ENCODE measurements at regions not wholly inside any gene's neighbourhood (a gene's known extent, or its start where the extent isn't known, plus 50 kb on each side); places are given as distances from the start of the nearest gene placed in this dataset.

GRCh38 chr11:19644316-19644715, 68.3 kb upstream of the NAV2 start:
- Mint-ChIP-seq H3K9me3 (peaks cover 0 to 5% (median 3%) of the 10 kb centered on the region in 7 donors), H3K4me1 (no peaks in the 10 kb centered on the region), H3K27me3 (peaks cover 13 to 24% (median 14%) of the 10 kb centered on the region in 3 donors), H3K36me3 (no peaks in the 10 kb centered on the region), H3K27ac (no peak overlapping the region), H3K4me3 (no peak overlapping the region)
- ATAC-seq (ENCODE audit: low read depth in 2 of 2) (no peak), DNase-seq (no peak)

GRCh38 chr11:19642185-19643158, 70.2 kb upstream of the NAV2 start:
- DNase-seq (no peak), ATAC-seq (ENCODE audit: low read depth in 2 of 2) (no peak)
- peaks cover 13 to 24% (median 14%) of the 10 kb centered on the region in 3 donors for H3K27me3 Mint-ChIP-seq
- H3K27ac Mint-ChIP-seq: no peak overlapping the region
- no peaks in the 10 kb centered on the region for H3K4me1 Mint-ChIP-seq
- peaks cover 0 to 5% (median 3%) of the 10 kb centered on the region in 7 donors for H3K9me3 Mint-ChIP-seq
- H3K36me3 Mint-ChIP-seq: no peaks in the 10 kb centered on the region
- H3K4me3 Mint-ChIP-seq: peak overlapping the region in 1 of 8 donors; percentile 30

GRCh38 chr11:19639603-19640105, 73.0 kb upstream of the NAV2 start:
- no peak overlapping the region for H3K27ac Mint-ChIP-seq
- no peaks in the 10 kb centered on the region for H3K4me1 Mint-ChIP-seq
- no peak for ATAC-seq (ENCODE audit: low read depth in 2 of 2)

GRCh38 chr11:19635332-19635731, 77.3 kb upstream of the NAV2 start:
- H3K36me3 Mint-ChIP-seq: no peaks in the 10 kb centered on the region
- no peaks in the 10 kb centered on the region for H3K4me1 Mint-ChIP-seq
- no peak overlapping the region for H3K4me3 Mint-ChIP-seq
- H3K9me3 Mint-ChIP-seq: peaks cover 0 to 19% (median 6%) of the 10 kb centered on the region in 7 donors
- DNase-seq: no peak
- no peak overlapping the region for H3K27ac Mint-ChIP-seq
- H3K27me3 Mint-ChIP-seq: peaks cover 0 to 15% (median 5%) of the 10 kb centered on the region in 3 donors
- ATAC-seq (ENCODE audit: low read depth in 2 of 2): no peak

More at GRCh38 chr11:19639603-19640105, 73.0 kb upstream of the NAV2 start:
- DNase-seq: no peak
- Mint-ChIP-seq H3K9me3 (peaks cover 0 to 21% (median 7%) of the 10 kb centered on the region in 7 donors), H3K36me3 (no peaks in the 10 kb centered on the region), H3K4me3 (no peak overlapping the region), H3K27me3 (peaks cover 8 to 17% (median 14%) of the 10 kb centered on the region in 3 donors)

GRCh38 chr11:19633276-19633675, 79.4 kb upstream of the NAV2 start:
- H3K27me3 Mint-ChIP-seq: peaks cover 8 to 31% (median 19%) of the 10 kb centered on the region in 3 donors
- DNase-seq (no peak), ATAC-seq (ENCODE audit: low read depth in 2 of 2) (no peak)
- H3K27ac Mint-ChIP-seq: no peak overlapping the region
- no peaks in the 10 kb centered on the region for H3K36me3 Mint-ChIP-seq
- peaks cover 0 to 23% (median 6%) of the 10 kb centered on the region in 7 donors for H3K9me3 Mint-ChIP-seq
- H3K4me3 Mint-ChIP-seq: no peak overlapping the region
- no peaks in the 10 kb centered on the region for H3K4me1 Mint-ChIP-seq

GRCh38 chr11:19632499-19632834, 80.2 kb upstream of the NAV2 start:
- no peak for ATAC-seq (ENCODE audit: low read depth in 2 of 2)
- peak overlapping the region in 1 of 6 donors; percentile 36 for H3K27ac Mint-ChIP-seq
- no peaks in the 10 kb centered on the region for H3K36me3 Mint-ChIP-seq
- no peaks in the 10 kb centered on the region for H3K4me1 Mint-ChIP-seq
- peaks cover 8 to 38% (median 19%) of the 10 kb centered on the region in 3 donors for H3K27me3 Mint-ChIP-seq
- H3K4me3 Mint-ChIP-seq: no peak overlapping the region
- no peak for DNase-seq
- H3K9me3 Mint-ChIP-seq: peaks cover 0 to 23% (median 6%) of the 10 kb centered on the region in 7 donors

GRCh38 chr11:19631712-19632498, 80.7 kb upstream of the NAV2 start:
- Mint-ChIP-seq H3K27ac (no peak overlapping the region), H3K4me3 (no peak overlapping the region), H3K4me1 (no peaks in the 10 kb centered on the region), H3K27me3 (peaks cover 8 to 38% (median 19%) of the 10 kb centered on the region in 3 donors), H3K9me3 (peaks cover 0 to 24% (median 6%) of the 10 kb centered on the region in 7 donors), H3K36me3 (no peaks in the 10 kb centered on the region)
- DNase-seq (no peak), ATAC-seq (ENCODE audit: low read depth in 2 of 2) (no peak)

GRCh38 chr11:19628018-19628417, 84.6 kb upstream of the NAV2 start:
- H3K9me3 Mint-ChIP-seq: peaks cover 0 to 31% (median 5%) of the 10 kb centered on the region in 7 donors
- peaks cover 8 to 59% (median 19%) of the 10 kb centered on the region in 3 donors for H3K27me3 Mint-ChIP-seq
- H3K4me1 Mint-ChIP-seq: no peaks in the 10 kb centered on the region
- H3K27ac Mint-ChIP-seq: no peak overlapping the region
- H3K4me3 Mint-ChIP-seq: no peak overlapping the region
- no peaks in the 10 kb centered on the region for H3K36me3 Mint-ChIP-seq
- no peak for DNase-seq
- no peak for ATAC-seq (ENCODE audit: low read depth in 2 of 2)

GRCh38 chr11:19627566-19627965, 85.1 kb upstream of the NAV2 start:
- H3K9me3 Mint-ChIP-seq: peaks cover 0 to 31% (median 5%) of the 10 kb centered on the region in 7 donors
- peaks cover 8 to 55% (median 19%) of the 10 kb centered on the region in 3 donors for H3K27me3 Mint-ChIP-seq
- ATAC-seq (ENCODE audit: low read depth in 2 of 2): no peak
- no peak overlapping the region for H3K27ac Mint-ChIP-seq
- H3K4me1 Mint-ChIP-seq: no peaks in the 10 kb centered on the region
- H3K36me3 Mint-ChIP-seq: no peaks in the 10 kb centered on the region
- peak overlapping the region in 1 of 8 donors; percentile 30 for H3K4me3 Mint-ChIP-seq
- DNase-seq: no peak

GRCh38 chr11:19625438-19625837, 87.2 kb upstream of the NAV2 start:
- peaks cover 8 to 47% (median 15%) of the 10 kb centered on the region in 3 donors for H3K27me3 Mint-ChIP-seq

GRCh38 chr11:19617696-19618523, 94.7 kb upstream of the NAV2 start:
- Mint-ChIP-seq H3K36me3 (peaks cover 0 to under 1% of the 10 kb centered on the region in 2 donors), H3K4me1 (no peaks in the 10 kb centered on the region), H3K9me3 (peaks cover 3 to 15% (median 12%) of the 10 kb centered on the region in 7 donors), H3K27me3 (peaks cover 0 to 8% (median 0%) of the 10 kb centered on the region in 3 donors), H3K27ac (no peak overlapping the region), H3K4me3 (no peak overlapping the region)
- DNase-seq: no peak
- no peak for ATAC-seq (ENCODE audit: low read depth in 2 of 2)

More at GRCh38 chr11:19625438-19625837, 87.2 kb upstream of the NAV2 start:
- ATAC-seq (ENCODE audit: low read depth in 2 of 2) (no peak), DNase-seq (no peak)
- H3K4me1 Mint-ChIP-seq: no peaks in the 10 kb centered on the region
- H3K4me3 Mint-ChIP-seq: no peak overlapping the region
- no peak overlapping the region for H3K27ac Mint-ChIP-seq
- H3K9me3 Mint-ChIP-seq: peaks cover 0 to 31% (median 8%) of the 10 kb centered on the region in 7 donors
- no peaks in the 10 kb centered on the region for H3K36me3 Mint-ChIP-seq

- peaks cover 16 to 30% (median 20%) of the 10 kb centered on the region in 7 donors for H3K9me3 Mint-ChIP-seq
- peaks cover 0 to 8% of the 10 kb centered on the region in 2 donors for H3K36me3 Mint-ChIP-seq
- DNase-seq: no peak
- H3K4me3 Mint-ChIP-seq: no peak overlapping the region
- no peak for ATAC-seq (ENCODE audit: low read depth in 2 of 2)
- no peaks in the 10 kb centered on the region for H3K4me1 Mint-ChIP-seq
- H3K27me3 Mint-ChIP-seq: peaks cover 3 to 8% (median 3%) of the 10 kb centered on the region in 3 donors
- H3K27ac Mint-ChIP-seq: no peak overlapping the region
Measured at GRCh38 chr11:19615341-19616183, 97.1 kb upstream of the NAV2 start.

Data from naive B cell (primary cell).